GM19438 (cell line): ENCODE measurements at regions not wholly inside any gene's neighbourhood (a gene's known extent, or its start where the extent isn't known, plus 50 kb on each side); places are given as distances from the start of the nearest gene placed in this dataset.
A peak's percentile ranks its signal among the peaks of the same experiment; 100 is the strongest.
"Not testable (repeated sequence)": the region's sequence is repeated elsewhere in the genome, so short reads cannot be mapped to it uniquely, and the experiment has no call there.

ENCODE experiments used
- ATAC-seq: cut with Tn5 transposase; IDR thresholded peaks from one replicate; pipeline ENCODE4 v1.9.1; 2021; ENCODE audit warnings: low read depth; ENCODE audit not compliant: unreplicated experiment

- peak; percentile 99 for ATAC-seq
These were observed 253.6 kb downstream of the CBLL2 start for GRCh38 chrX:22526339-22526738.

GRCh38 chrX:22527302-22527701 is 254.6 kb downstream of the CBLL2 start:
- no peak for ATAC-seq

GRCh38 chrX:22533898-22534297 is 261.2 kb downstream of the CBLL2 start:
- ATAC-seq = no peak

GRCh38 chrX:22534643-22535042 is 261.9 kb downstream of the CBLL2 start:
- no peak for ATAC-seq

- no peak for ATAC-seq
These were observed 264.1 kb downstream of the CBLL2 start for GRCh38 chrX:22536746-22537304.

- ATAC-seq = no peak
These were observed 265.9 kb downstream of the CBLL2 start for GRCh38 chrX:22538580-22538979.

GRCh38 chrX:22541926-22542325 is 269.2 kb downstream of the CBLL2 start:
- no peak for ATAC-seq

GRCh38 chrX:22542641-22543040 is 269.9 kb downstream of the CBLL2 start:
- no peak for ATAC-seq

- no peak for ATAC-seq
These were observed 286.8 kb downstream of the CBLL2 start for GRCh38 chrX:22559506-22559905.

- ATAC-seq = no peak
These were observed 302.6 kb downstream of the CBLL2 start for GRCh38 chrX:22575161-22575845.

- ATAC-seq = no peak
These were observed 304.5 kb downstream of the CBLL2 start for GRCh38 chrX:22577181-22577580.

- ATAC-seq = no peak
These were observed 313.1 kb downstream of the CBLL2 start for GRCh38 chrX:22585831-22586230.

- no peak for ATAC-seq
These were observed 317.1 kb downstream of the CBLL2 start for GRCh38 chrX:22589845-22590244.

- no peak for ATAC-seq
These were observed 322.1 kb downstream of the CBLL2 start for GRCh38 chrX:22594766-22595165.

GRCh38 chrX:22603060-22603459 is 330.3 kb downstream of the CBLL2 start:
- no peak for ATAC-seq

GRCh38 chrX:22609452-22609851 is 336.7 kb downstream of the CBLL2 start:
- ATAC-seq = not testable (repeated sequence)

- ATAC-seq = no peak
These were observed 344.2 kb downstream of the CBLL2 start for GRCh38 chrX:22616867-22617266.

- no peak for ATAC-seq
These were observed 354.9 kb downstream of the CBLL2 start for GRCh38 chrX:22627576-22627975.

- ATAC-seq = no peak
These were observed 355.6 kb downstream of the CBLL2 start for GRCh38 chrX:22628275-22628674.

GRCh38 chrX:22629105-22629725 is 356.5 kb downstream of the CBLL2 start:
- ATAC-seq = no peak

- ATAC-seq = no peak
These were observed 361.4 kb downstream of the CBLL2 start for GRCh38 chrX:22634083-22634482.

- ATAC-seq = no peak
These were observed 362.0 kb downstream of the CBLL2 start for GRCh38 chrX:22634751-22635150.
